H9 (cell line): ENCODE measurements at regions not wholly inside any gene's neighbourhood (a gene's known extent, or its start where the extent isn't known, plus 50 kb on each side); places are given as distances from the start of the nearest gene placed in this dataset.

Source experiments
- DNase-seq: peaks from one replicate; pipeline ENCODE4 v3.0.0-alpha.2; 2017
- H2AFZ ChIP-seq: one replicate; pipeline ENCODE4 v1.6.1; 2013; ENCODE audit warnings: mild to moderate bottlenecking, low read length, control low read depth, moderate library complexity
- H2AK5ac ChIP-seq: 2 replicates; pipeline ENCODE4 v1.6.1; 2013; ENCODE audit warnings: low read length, control low read depth, mixed read lengths; ENCODE audit not compliant: insufficient read length
- H2BK120ac ChIP-seq: one replicate; pipeline ENCODE4 v1.6.1; 2013; ENCODE audit warnings: low read depth, mild to moderate bottlenecking, low read length, control low read depth, inconsistent platforms; ENCODE audit not compliant: poor library complexity, severe bottlenecking
- H2BK12ac ChIP-seq: 2 replicates; pipeline ENCODE4 v1.6.1; 2013; ENCODE audit warnings: low read length, control low read depth, mixed read lengths, low read depth; ENCODE audit not compliant: insufficient read length
- H2BK15ac ChIP-seq: 2 replicates; pipeline ENCODE4 v1.6.1; 2013; ENCODE audit warnings: low read depth, low read length, control low read depth
- H2BK20ac ChIP-seq: one replicate; pipeline ENCODE4 v1.6.1; 2013; ENCODE audit warnings: low read depth, mild to moderate bottlenecking, low read length, control low read depth, inconsistent platforms; ENCODE audit not compliant: poor library complexity, severe bottlenecking
- H2BK5ac ChIP-seq: 2 replicates; pipeline ENCODE4 v1.6.1; 2013; ENCODE audit warnings: low read length, control low read depth, mixed read lengths; ENCODE audit not compliant: insufficient read length
- H3K14ac ChIP-seq: 2 replicates; pipeline ENCODE4 v1.6.1; 2013; ENCODE audit warnings: low read length, control low read depth; ENCODE audit not compliant: insufficient read depth
- H3K18ac ChIP-seq: 2 replicates; pipeline ENCODE4 v1.6.1; 2013; ENCODE audit warnings: low read depth, mild to moderate bottlenecking, mixed read lengths, low read length, control low read depth; ENCODE audit not compliant: insufficient read length
- H3K23ac ChIP-seq: 2 replicates; pipeline ENCODE4 v1.6.1; 2013; ENCODE audit warnings: low read length, control low read depth, mixed read lengths, low read depth; ENCODE audit not compliant: insufficient read length
- H3K23me2 ChIP-seq: 2 replicates; pipeline ENCODE4 v1.6.1; 2013; ENCODE audit warnings: low read depth, mild to moderate bottlenecking, mixed read lengths, low read length, control low read depth; ENCODE audit not compliant: insufficient read length, poor library complexity, severe bottlenecking
- H3K27ac ChIP-seq: 2 replicates; pipeline ENCODE4 v1.5.1; 2013; ENCODE audit warnings: low read length, control low read depth, mixed read lengths, low read depth; ENCODE audit not compliant: insufficient read length
- H3K27me3 ChIP-seq: 2 replicates; pipeline ENCODE4 v1.6.1; 2013; ENCODE audit warnings: low read length, control low read depth, inconsistent platforms; ENCODE audit not compliant: insufficient read depth
- H3K4ac ChIP-seq: 2 replicates; pipeline ENCODE4 v1.6.1; 2013; ENCODE audit warnings: low read depth, mild to moderate bottlenecking, control low read depth, inconsistent platforms, low read length, moderate library complexity
- H3K4me1 ChIP-seq: 2 replicates; pipeline ENCODE4 v1.6.1; 2013; ENCODE audit warnings: low read length, control low read depth, inconsistent platforms; ENCODE audit not compliant: insufficient read depth
- H3K4me2 ChIP-seq: 2 replicates; pipeline ENCODE4 v1.6.1; 2013; ENCODE audit warnings: low read length, control low read depth, mixed read lengths; ENCODE audit not compliant: insufficient read length, insufficient read depth
- H3K56ac ChIP-seq: 2 replicates; pipeline ENCODE4 v1.6.1; 2013; ENCODE audit warnings: low read depth, mild to moderate bottlenecking, mixed read lengths, low read length, control low read depth; ENCODE audit not compliant: insufficient read length
- H3K79me1 ChIP-seq: 2 replicates; pipeline ENCODE4 v1.6.1; 2013; ENCODE audit warnings: low read depth, mild to moderate bottlenecking, moderate library complexity, low read length, control low read depth, inconsistent platforms; ENCODE audit not compliant: insufficient read depth, poor library complexity, severe bottlenecking
- H3K79me2 ChIP-seq: 2 replicates; pipeline ENCODE4 v1.6.1; 2013; ENCODE audit warnings: low read length, control low read depth, inconsistent platforms; ENCODE audit not compliant: insufficient read depth
- H3K9ac ChIP-seq: 2 replicates; pipeline ENCODE4 v1.6.1; 2013; ENCODE audit warnings: low read length, control low read depth, mixed read lengths; ENCODE audit not compliant: insufficient read length; ENCODE audit errors: extremely low read depth
- H3K9me3 ChIP-seq: one replicate; pipeline ENCODE4 v1.6.1; 2013; ENCODE audit warnings: low read depth, low read length, inconsistent platforms; ENCODE audit not compliant: control insufficient read depth
- H3T11ph ChIP-seq: one replicate; pipeline ENCODE4 v1.6.1; 2013; ENCODE audit warnings: mild to moderate bottlenecking, low read length, control low read depth, inconsistent platforms
- H4K20me1 ChIP-seq: one replicate; pipeline ENCODE4 v1.6.1; 2013; ENCODE audit not compliant: control insufficient read depth, insufficient read length, insufficient read depth
- H4K5ac ChIP-seq: 2 replicates; pipeline ENCODE4 v1.6.1; 2013; ENCODE audit warnings: low read depth, mild to moderate bottlenecking, mixed read lengths, low read length, control low read depth; ENCODE audit not compliant: insufficient read length
- H4K8ac ChIP-seq: replicated peaks from 2 replicates; pipeline ENCODE4 v1.6.1; 2013; ENCODE audit warnings: low read length, control low read depth, mixed read lengths, low read depth; ENCODE audit not compliant: insufficient read length
- H4K91ac ChIP-seq: 2 replicates; pipeline ENCODE4 v1.6.1; 2013; ENCODE audit warnings: low read depth, mild to moderate bottlenecking, moderate library complexity, mixed read lengths, low read length, control low read depth; ENCODE audit not compliant: insufficient read length
- H3K27ac Mint-ChIP-seq, 3 experiments: 2 replicates in 2 of 3; 3 replicates in 1 of 3; pipeline ENCODE4 v1.8.0; 2020 to 2021; ENCODE audit warnings: mixed read lengths in 3 of 3, mild to moderate bottlenecking in 1 of 3, moderate library complexity in 1 of 3
- H3K27me3 Mint-ChIP-seq: 2 replicates; pipeline ENCODE4 v1.8.0; 2021; ENCODE audit warnings: low read depth, mild to moderate bottlenecking, moderate library complexity, mixed read lengths
- H3K36me3 Mint-ChIP-seq, 3 experiments: 2 replicates in 2 of 3; 3 replicates in 1 of 3; pipeline ENCODE4 v1.8.0; 2020 to 2021; ENCODE audit warnings: low read depth in 3 of 3, mixed read lengths in 3 of 3; ENCODE audit not compliant: insufficient read depth in 1 of 3
- H3K4me1 Mint-ChIP-seq, 2 experiments: 2 replicates each; pipeline ENCODE4 v1.8.0; 2020; ENCODE audit warnings: mixed read lengths in 2 of 2
- H3K4me3 Mint-ChIP-seq, 2 experiments: 2 replicates in 1 of 2; 3 replicates in 1 of 2; pipeline ENCODE4 v1.8.0; 2020 to 2021; ENCODE audit warnings: mild to moderate bottlenecking in 2 of 2, mixed read lengths in 2 of 2, moderate library complexity in 1 of 2
- H3K9me3 Mint-ChIP-seq, 2 experiments: 2 replicates in 1 of 2; 3 replicates in 1 of 2; pipeline ENCODE4 v1.8.0; 2020; ENCODE audit warnings: mild to moderate bottlenecking in 2 of 2, mixed read lengths in 2 of 2, moderate library complexity in 1 of 2
- CTCF ChIP-seq: fragments of 200-600 bp; sonication (generic); conservative IDR thresholded peaks from 3 replicates; pipeline ENCODE4 v1.8.0; 2021; ENCODE audit warnings: antibody characterized with exemption, mild to moderate bottlenecking
- WGBS: extraction: QIAGEN DNeasy Blood & Tissue Kit; methylation state at CpG from one replicate; pipeline ENCODE4 v1.1.7; 2013; ENCODE audit warnings: missing lambda C conversion rate, low lambda C conversion rate, mixed read lengths; ENCODE audit not compliant: insufficient read length; ENCODE audit errors: extremely low coverage; 5-methylcytosine and 5-hydroxymethylcytosine counted together

DNA sequence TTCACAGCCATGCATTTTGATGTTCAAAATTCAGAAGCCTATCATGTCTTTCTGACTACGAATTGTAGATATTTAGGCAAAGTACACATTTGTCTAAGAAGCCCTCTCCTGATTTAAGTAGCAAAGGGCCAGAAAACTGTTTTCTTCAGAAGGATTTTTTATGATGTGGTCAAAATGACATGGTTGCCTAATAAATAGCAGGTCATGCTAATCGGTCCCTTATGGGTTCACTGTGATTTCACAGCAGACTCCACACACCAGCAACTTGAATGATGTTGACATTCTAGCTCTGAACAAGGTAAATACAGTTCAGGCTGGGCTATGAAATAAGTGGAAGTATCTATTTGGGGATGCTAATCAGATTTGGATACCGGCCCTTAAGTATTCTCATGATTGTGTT is 178.7 kb upstream of the DPYD start:
- H2BK12ac ChIP-seq: no peak overlapping the region
- H2BK15ac ChIP-seq: no peak overlapping the region
- TF ChIP-seq CTCF: no peak
- no peak for DNase-seq
- no peak overlapping the region for H3K23ac ChIP-seq
- no peak overlapping the region for H2AK5ac ChIP-seq
- H2BK120ac ChIP-seq: no peak overlapping the region
- WGBS: no CpG with 5 or more reads among the region's 3 CpGs
- no peak overlapping the region for H4K8ac ChIP-seq
- peaks cover 6% of the 10 kb centered on the region in 2 experiments for H3K4me1 Mint-ChIP-seq
- no peak overlapping the region for H3K27ac ChIP-seq
- H3K56ac ChIP-seq: no peak overlapping the region
- no peak overlapping the region for H3K27ac Mint-ChIP-seq
- H3K4me1 ChIP-seq: no peaks in the 10 kb centered on the region
- H3K4me3 Mint-ChIP-seq: no peak overlapping the region
- H2AFZ ChIP-seq: no peak overlapping the region
- no peak overlapping the region for H3K18ac ChIP-seq
- no peak overlapping the region for H2BK5ac ChIP-seq
- no peaks in the 10 kb centered on the region for H3K9me3 Mint-ChIP-seq
- H3K27me3 Mint-ChIP-seq: no peaks in the 10 kb centered on the region
- H3K36me3 Mint-ChIP-seq: no peaks in the 10 kb centered on the region
- H3K9ac ChIP-seq: no peak overlapping the region
- no peak overlapping the region for H3K4ac ChIP-seq
- H3K79me2 ChIP-seq: no peaks in the 10 kb centered on the region
- no peak overlapping the region for H4K91ac ChIP-seq
- no peak overlapping the region for H3T11ph ChIP-seq
- H4K5ac ChIP-seq: no peak overlapping the region
- H3K23me2 ChIP-seq: no peaks in the 10 kb centered on the region
- no peaks in the 10 kb centered on the region for H3K27me3 ChIP-seq
- H3K79me1 ChIP-seq: no peaks in the 10 kb centered on the region
- no peak overlapping the region for H3K4me2 ChIP-seq
- no peak overlapping the region for H2BK20ac ChIP-seq
- H4K20me1 ChIP-seq: no peaks in the 10 kb centered on the region
- H3K9me3 ChIP-seq: no peaks in the 10 kb centered on the region
- H3K14ac ChIP-seq: no peak overlapping the region
